Stimulated activated CD4-positive, alpha-beta T cell treated with anti-CD3 and anti-CD28 coated beads, Interleukin-15, amount 100 ng/mL, for 24 hours (primary cell): ENCODE measurements at regions not wholly inside any gene's neighbourhood (a gene's known extent, or its start where the extent isn't known, plus 50 kb on each side); places are given as distances from the start of the nearest gene placed in this dataset.
"Not testable (repeated sequence)": the region's sequence is repeated elsewhere in the genome, so short reads cannot be mapped to it uniquely, and the experiment has no call there.

Source experiments
- DNase-seq: peaks from one replicate; pipeline ENCODE4 v3.0.0-alpha.2; 2020

GRCh38 chr1:228611707-228612106 lies 123.6 kb upstream of the RHOU start:
- DNase-seq: not testable (repeated sequence)

GRCh38 chr1:228622002-228622716 lies 113.1 kb upstream of the RHOU start:
- DNase-seq: not testable (repeated sequence)

- not testable (repeated sequence) for DNase-seq
Measured at GRCh38 chr1:228626481-228626880, 108.8 kb upstream of the RHOU start.

GRCh38 chr1:228632858-228633257 lies 102.4 kb upstream of the RHOU start:
- not testable (repeated sequence) for DNase-seq

- peak; percentile 57 for DNase-seq
Measured at GRCh38 chr1:228635304-228635703, 100.0 kb upstream of the RHOU start.

- not testable (repeated sequence) for DNase-seq
Measured at GRCh38 chr1:228637529-228637928, 97.8 kb upstream of the RHOU start.

- DNase-seq: peak; percentile 50
Measured at GRCh38 chr1:228646717-228647522, 88.4 kb upstream of the RHOU start.

- peak; percentile 46 for DNase-seq
Measured at GRCh38 chr1:228647523-228648444, 87.5 kb upstream of the RHOU start.

- DNase-seq: no peak
Measured at GRCh38 chr1:228648647-228649383, 86.5 kb upstream of the RHOU start.

- peak; percentile 35 for DNase-seq
Measured at GRCh38 chr1:228650141-228650540, 85.1 kb upstream of the RHOU start.

GRCh38 chr1:228650946-228651345 lies 84.3 kb upstream of the RHOU start:
- DNase-seq: no peak

GRCh38 chr1:228652116-228652515 lies 83.2 kb upstream of the RHOU start:
- no peak for DNase-seq

- not testable (repeated sequence) for DNase-seq
Measured at GRCh38 chr1:228653057-228653456, 82.2 kb upstream of the RHOU start.

GRCh38 chr1:228653748-228654147 lies 81.5 kb upstream of the RHOU start:
- no peak for DNase-seq

- no peak for DNase-seq
Measured at GRCh38 chr1:228655796-228656394, 79.4 kb upstream of the RHOU start.

GRCh38 chr1:228662007-228662689 lies 73.1 kb upstream of the RHOU start:
- DNase-seq: not testable (repeated sequence)

GRCh38 chr1:228664399-228664914 lies 70.8 kb upstream of the RHOU start:
- DNase-seq: peak; percentile 82

- DNase-seq: no peak
Measured at GRCh38 chr1:228666686-228667623, 68.3 kb upstream of the RHOU start.

- DNase-seq: no peak
Measured at GRCh38 chr1:228668553-228669241, 66.6 kb upstream of the RHOU start.
